GM19193 (cell line): ENCODE measurements at regions not wholly inside any gene's neighbourhood (a gene's known extent, or its start where the extent isn't known, plus 50 kb on each side); places are given as distances from the start of the nearest gene placed in this dataset.

ENCODE experiments used
- POLR2A ChIP-seq: IDR thresholded peaks from 4 replicates; pipeline ENCODE4 v1.6.1; 2011; ENCODE audit not compliant: insufficient read depth, insufficient read length; ENCODE audit errors: extremely low read depth

DNA sequence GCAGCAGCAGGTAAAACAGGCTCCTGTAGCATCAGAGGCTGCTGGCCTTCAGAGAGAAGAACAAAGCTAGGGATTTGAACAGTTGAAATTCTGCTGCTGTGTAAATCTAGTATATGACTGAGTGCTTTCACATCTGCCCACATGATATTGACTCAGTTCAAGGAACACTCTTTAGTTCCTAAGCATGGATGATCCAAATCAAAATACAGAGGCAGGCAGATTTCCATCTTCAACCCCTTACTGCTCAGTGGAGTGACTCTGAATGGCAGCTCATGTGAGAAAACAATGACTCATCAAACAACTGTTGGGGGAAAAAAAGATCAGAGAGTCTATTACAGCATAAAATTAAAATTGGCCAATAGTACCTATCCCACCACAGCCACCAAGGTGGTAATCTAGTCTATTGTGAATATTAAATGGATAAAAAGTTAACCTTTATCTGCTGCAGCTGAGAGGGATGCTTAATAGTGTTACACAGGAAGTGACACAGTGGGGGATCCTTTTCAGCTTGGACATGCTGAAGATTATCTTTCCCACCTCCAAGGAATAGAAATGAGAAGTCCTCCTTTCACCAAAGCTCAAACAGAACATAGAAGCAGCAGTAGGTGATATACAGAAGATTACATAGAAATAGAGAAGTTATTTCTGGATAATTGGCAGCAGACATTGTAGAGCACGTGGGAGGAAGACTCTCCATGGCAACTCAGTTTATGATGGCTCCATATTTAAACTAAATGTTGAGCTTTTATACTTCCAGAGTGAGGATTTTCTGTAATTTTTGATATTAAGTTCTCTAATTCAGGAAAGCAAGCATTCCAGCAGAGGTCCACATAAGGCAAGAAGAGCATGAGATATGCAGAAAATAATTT is 239.7 kb upstream of the ERCC4 start:
- no peak for TF ChIP-seq POLR2A

DNA sequence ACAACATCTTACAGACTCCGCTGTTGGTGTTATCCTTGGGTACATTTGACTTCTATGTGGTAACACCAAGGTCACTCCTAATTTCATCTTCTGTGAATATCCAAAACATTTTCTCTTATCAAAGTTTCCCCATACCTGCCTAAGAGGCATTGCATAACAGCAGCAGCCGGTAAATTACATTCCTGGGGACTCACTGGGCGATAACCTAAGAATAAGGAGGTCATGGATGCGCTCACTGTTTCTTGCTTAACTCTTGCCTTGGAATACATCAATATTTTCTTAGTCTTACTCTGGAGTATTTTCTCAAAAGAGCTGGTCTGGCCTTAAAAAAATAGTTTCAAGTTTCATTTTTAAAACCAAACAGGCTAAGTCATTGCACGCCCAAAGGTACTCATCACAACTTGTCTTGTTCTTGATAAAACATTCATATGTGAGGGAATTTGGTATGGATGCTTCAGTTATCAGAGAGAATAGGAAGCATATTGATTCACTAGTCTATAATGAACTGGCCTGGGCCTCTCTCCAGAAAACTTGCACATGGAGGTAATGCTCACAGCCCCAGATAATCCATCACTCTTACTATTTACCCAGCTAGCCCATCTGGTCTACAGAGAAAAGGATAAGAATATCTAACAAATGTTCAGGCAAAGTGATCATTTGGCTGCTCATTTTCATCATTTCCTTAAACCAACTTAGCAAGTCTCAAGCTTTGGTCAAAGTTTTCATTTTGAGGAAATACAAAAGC is 235.0 kb upstream of the ERCC4 start:
- no peak for TF ChIP-seq POLR2A

DNA sequence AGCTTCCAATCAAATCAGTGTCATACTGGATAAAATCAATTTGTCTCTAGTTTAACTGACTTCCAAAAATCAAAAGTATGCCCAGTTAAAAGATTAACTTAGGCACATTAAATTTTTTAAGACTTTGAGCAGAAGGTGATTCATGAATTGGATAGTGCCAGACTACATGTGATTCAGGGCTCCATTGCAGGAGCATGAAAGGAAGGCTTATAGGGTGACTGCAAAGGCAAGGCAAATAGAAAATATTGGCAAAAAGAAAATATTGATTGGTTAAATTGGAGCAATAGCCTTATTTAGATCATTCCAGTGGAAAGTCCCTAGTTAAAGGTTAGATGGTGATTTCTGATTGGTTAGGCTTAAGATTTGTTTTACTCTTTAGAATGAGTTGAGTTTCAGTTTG is 223.9 kb upstream of the ERCC4 start:
- TF ChIP-seq POLR2A, result no peak

DNA sequence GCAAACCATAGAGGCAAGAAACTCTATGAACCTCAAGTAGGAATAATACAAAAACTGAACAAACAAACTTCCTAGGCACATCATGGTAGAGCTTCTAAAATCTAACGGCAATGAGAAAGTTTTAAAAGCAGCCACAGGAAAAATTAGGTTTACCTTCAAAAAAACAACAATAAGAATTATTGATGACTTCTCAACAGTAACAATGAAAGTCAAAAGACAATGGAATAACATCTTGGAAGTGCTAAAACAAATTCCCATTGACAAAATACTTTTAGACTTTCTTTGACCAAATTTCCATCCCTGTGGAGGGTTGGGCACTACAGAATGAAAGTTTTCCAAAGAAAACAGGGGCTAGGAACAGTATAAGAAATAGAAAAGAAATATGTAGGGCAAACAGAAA is 222.9 kb upstream of the ERCC4 start:
- no peak for TF ChIP-seq POLR2A

DNA sequence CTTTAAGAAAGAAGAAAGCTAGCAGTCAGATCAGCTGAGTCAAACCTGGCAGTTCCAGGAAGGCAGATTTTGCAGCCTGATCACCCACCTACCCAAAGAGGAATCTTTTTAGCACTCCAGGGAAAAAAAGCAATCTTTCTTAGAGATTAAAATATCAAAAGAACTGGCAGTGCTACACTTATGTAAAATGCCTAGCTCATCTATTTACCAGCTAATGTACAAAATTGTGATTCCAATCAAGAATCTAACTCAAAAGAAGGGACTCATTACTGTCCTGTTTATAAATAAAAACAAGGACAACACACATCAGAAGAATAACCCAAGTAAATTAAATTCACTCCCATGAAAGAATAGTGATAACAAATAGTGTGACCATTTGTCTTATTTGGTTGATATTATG is 222.4 kb upstream of the ERCC4 start:
- TF ChIP-seq POLR2A, result no peak

DNA sequence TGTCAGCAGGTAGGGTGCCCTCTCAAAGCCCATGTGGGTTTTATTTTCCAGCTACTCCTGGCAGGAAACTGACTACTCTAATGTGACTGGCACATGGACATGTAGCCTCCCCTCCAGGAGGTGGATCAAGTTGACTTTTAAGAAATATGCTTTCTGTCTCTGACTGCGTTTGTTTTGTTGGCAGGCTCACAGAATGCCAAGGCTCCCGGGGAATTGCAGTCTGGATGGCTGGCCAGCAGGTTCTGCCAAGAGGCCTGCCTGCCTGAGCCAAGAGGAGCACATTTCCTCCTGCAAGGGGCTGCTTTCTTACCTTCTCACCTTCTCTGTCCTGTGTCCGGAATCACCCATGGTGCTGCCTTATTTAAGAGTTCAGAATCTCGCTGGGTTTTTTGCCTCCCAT is 217.3 kb upstream of the ERCC4 start:
- no peak for TF ChIP-seq POLR2A

DNA sequence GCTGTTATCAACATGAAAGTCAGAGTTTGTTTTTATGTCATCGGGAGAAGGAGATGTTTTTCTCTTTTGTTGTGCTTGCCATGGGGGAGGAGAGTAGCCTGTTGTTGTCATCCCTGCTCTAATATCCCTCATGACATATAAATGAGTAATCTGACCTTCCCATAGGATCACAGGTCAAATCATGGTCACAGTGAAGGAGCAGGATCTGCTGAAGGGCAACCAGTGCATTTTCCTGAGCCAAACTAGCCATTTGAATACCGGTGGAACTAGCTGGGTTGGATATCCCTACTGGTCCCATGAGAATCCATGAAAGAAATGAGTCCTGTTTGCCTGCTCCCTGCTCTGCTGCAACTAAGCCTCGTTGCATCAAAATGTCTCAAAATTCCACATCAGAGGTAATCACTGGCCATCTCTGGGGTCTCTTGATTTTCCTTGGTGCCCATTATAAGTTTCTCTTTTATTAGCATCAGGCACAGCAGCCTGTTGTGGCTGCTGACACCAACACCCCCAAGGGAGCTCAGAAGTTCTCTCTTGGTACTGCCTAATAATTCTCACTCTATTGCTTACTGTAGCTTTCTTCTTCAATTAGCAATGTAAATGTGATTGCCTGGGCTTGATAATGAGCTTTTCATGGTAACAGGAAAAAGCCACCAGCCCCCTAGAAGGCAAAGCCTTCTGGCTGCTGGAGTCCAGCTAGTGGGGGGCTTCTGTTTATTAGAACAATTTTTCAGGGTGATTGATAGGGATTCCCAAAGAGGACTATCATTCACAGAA is 211.4 kb upstream of the ERCC4 start:
- no peak for TF ChIP-seq POLR2A

DNA sequence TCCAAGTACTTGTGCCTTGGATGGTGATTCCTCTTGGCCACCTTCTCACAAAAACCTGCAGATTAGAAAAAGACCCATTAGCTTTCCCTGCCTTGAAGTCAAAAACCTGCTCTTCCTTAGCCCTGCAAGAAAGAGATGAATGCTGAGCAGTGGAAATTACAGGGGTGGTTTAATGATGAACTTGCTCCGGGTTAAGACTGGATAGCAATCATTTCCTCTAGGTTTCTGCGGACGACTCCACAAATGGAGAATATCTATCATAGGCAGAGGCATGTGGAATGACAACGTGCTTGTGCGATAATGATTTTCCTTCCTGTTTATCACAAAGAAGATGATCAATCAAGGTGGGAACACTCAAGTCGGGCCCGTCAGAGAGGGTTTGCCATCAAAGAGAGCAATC is 201.2 kb upstream of the ERCC4 start:
- TF ChIP-seq POLR2A, result no peak

DNA sequence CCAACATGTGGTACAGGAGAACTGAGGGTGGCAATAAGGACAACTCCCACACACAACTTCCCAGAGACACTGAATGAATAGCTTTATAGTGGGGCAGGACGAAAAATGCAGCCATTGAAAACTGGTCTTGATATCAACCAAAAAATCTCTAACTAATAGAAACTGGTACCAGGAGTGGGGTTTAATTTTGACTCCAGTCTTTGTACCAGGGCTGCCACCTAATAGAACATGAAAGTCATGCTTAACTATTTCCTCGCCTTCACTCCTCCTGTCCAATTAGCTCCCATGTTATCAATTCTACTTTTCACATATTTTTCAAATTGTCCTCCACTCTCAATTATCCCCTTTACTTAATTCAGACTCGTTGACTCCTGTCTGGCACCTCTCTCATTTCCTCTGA is 192.0 kb upstream of the ERCC4 start:
- no peak for TF ChIP-seq POLR2A

DNA sequence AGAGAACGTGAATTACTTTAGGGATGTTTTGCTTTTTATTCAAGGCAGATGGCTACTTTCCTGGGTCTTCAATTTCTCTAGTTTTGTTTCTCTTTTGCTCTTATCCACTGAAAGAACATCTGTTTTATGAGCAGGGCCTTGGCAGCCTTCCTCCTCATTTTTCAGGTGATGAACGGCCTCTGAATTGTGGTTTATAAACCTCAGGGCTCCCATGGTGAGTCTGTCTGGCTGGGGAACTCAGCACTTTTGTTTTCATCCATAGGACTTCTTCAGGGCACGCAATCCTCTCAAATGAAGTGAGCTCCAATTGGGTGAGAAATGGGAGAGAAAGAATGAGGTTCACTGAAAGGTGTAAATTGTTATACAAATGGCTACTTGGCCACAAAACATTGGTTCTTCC is 186.4 kb upstream of the ERCC4 start:
- TF ChIP-seq POLR2A, result no peak

DNA sequence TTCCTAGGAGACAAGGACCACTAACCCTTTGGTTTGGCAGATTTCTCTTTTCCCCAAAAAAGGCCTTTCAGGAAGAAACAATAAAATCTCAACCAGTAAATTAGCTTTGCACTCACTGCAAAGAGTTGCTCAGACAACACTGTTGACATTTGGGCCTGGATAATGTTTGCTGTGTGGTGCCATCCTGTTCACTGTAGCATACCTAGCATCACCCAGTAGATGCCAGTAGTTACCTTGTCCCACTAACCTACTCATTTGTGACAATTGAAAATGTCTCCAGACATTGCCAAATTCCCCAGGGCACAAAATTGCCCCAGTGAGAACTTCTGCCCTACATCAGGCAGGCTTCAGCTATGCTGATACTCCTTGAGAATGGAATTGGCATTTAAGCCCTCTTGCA is 177.0 kb upstream of the ERCC4 start:
- no peak for TF ChIP-seq POLR2A

DNA sequence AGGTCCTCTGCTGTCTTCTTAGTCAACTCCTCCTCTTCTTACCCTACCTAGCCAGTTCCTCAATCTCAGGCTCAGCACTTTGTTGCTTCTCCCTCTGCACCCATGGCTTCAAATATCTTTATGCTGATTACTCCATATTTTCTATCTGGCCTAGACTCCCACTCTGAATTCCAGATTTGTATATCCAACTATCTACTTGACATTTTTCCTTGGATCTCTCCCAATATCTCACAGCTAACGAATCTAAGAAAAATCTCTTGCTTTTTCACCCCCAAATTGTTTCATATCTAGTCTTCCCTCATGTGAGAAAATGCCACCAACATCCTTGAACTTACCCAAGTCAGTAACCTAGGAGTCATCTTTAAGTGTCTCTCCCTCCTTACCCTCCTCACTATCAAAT is 176.4 kb upstream of the ERCC4 start:
- no peak for TF ChIP-seq POLR2A

DNA sequence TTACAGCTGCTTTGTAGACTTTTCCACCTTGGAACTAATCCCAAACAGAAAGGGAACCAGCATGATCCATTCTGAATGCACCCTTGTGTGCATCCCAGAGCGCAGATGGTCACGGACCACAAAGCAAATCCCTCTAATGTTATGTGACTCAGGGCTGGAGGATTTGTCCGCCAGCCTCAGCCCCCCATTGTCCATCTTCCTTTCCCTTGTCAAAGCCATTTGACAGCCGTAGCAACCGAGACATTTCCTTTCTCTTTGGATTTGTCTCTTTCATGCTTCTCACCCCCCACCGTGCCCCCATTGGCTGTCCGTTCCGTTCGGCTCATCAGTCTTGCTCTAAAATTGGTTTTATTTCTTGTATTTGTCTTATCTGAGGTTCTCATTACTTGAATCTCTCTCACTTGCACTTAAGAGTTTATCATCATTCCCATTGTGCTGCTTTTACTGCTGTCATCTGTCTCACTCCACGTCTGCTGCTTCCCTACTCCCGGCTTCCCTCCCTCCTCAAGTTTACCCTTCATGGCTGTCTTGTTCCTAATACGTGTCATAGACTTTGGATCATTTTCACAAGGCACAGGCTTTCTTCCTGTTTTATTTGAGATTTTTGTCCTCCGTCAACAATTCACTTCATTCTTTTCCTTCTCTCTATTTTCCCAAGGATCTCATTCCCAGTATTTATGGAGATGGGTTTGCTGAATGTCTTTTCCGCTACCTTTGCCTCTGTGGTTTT is 163.4 kb upstream of the ERCC4 start:
- TF ChIP-seq POLR2A, result no peak

DNA sequence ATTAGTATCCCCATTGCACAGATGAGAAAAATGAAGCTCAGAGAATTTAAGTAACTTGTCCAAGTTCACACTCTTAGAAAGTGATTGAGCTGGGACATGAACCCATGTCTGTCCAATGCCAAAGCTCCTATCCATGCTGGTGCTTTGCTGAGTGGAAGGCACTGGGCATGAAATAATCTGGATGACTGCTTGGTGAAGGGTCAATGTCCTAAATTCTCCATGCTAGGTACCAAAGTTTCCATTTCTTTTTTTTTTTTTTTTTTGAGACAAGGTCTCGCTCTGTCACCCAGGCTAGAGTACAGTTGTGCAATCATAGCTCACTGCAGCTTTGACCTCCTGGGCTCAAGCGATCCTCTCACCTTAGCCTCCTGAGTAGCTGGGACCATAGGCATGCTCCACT is 153.6 kb upstream of the ERCC4 start:
- TF ChIP-seq POLR2A, result no peak

DNA sequence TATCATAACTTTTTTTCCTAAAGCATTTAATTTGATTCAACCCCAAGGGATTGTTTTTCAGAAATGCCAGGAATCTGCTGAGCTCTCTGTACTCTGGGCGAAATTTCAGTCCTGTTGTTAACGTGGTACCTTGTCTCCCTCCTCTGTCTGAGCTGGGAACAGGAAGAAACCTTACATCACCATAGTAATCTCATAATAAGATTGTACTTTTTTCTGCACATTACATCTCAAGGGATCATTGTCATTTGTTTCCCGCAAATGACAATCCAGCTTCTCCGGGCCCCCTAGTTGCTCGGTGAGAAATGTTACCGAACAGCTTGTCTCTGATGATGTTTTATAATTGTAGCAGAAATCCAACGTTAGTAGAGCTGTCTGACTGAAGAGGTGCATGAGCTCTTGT is 152.7 kb upstream of the ERCC4 start:
- TF ChIP-seq POLR2A, result no peak
